Vagina (tissue), 2 donors: ENCODE measurements at regions not wholly inside any gene's neighbourhood (a gene's known extent, or its start where the extent isn't known, plus 50 kb on each side); places are given as distances from the start of the nearest gene placed in this dataset.

Source experiments
- DNase-seq, 2 donors: peaks; one replicate each; pipeline ENCODE4 v3.0.0-alpha.2; 2017; ENCODE audit errors: extremely low spot score in 2 of 2
- H3K27ac ChIP-seq: fragments of 200-600 bp; sonication (generic); one replicate; pipeline ENCODE4 v1.5.1; 2019
- H3K27me3 ChIP-seq: fragments of 200-600 bp; sonication (generic); one replicate; pipeline ENCODE4 v1.5.1; 2019
- H3K36me3 ChIP-seq, 2 donors: fragments of 200-600 bp; sonication (generic); one replicate each; pipeline ENCODE4 v1.5.1; 2017 to 2019
- H3K4me1 ChIP-seq: fragments of 200-600 bp; sonication (generic); one replicate; pipeline ENCODE4 v1.5.1; 2019
- H3K4me3 ChIP-seq, 2 donors: fragments of 200-600 bp; sonication (generic); 1 replicate in 1 of 2; 2 replicates in 1 of 2; pipeline ENCODE4 v1.5.1; 2016 to 2019
- H3K9me3 ChIP-seq: fragments of 200-600 bp; sonication (generic); one replicate; pipeline ENCODE4 v1.5.1; 2019
- CTCF ChIP-seq, 3 experiments: fragments of 450-650 bp in 2 of 3; fragments of 200-600 bp in 1 of 3; sonication (generic) in 1 of 3; IDR thresholded peaks; one replicate each; pipeline ENCODE4 v1.5.1; 2017 to 2019; ENCODE audit warnings: antibody characterized with exemption in 3 of 3, mild to moderate bottlenecking in 2 of 3, moderate library complexity in 2 of 3
- POLR2A ChIP-seq, 2 donors: fragments of 450-650 bp; IDR thresholded peaks; one replicate each; pipeline ENCODE4 v1.6.1; 2017; ENCODE audit warnings: antibody characterized with exemption in 2 of 2, mild to moderate bottlenecking in 2 of 2, moderate library complexity in 2 of 2
- POLR2AphosphoS5 ChIP-seq, 2 donors: sonication (generic); formaldehyde crosslinking; IDR thresholded peaks; one replicate each; pipeline ENCODE4 v1.9.0; 2017; ENCODE audit warnings: antibody characterized with exemption in 2 of 2, mild to moderate bottlenecking in 2 of 2, low read depth in 1 of 2; ENCODE audit not compliant: insufficient read depth in 1 of 2
- intact Hi-C: fragments of 100-400 bp; cut with DNase I; formaldehyde crosslinking; loops from one replicate; pipeline ENCODE4 v1.15.1; 2023

- H3K4me3 ChIP-seq = no peak overlapping the region
- intact Hi-C loops = no loop called here
- no peaks in the 10 kb centered on the region for H3K36me3 ChIP-seq
- H3K9me3 ChIP-seq = peaks cover 3% of the 10 kb centered on the region
- H3K27me3 ChIP-seq = no peaks in the 10 kb centered on the region
- no peak overlapping the region for H3K27ac ChIP-seq
- TF ChIP-seq POLR2A (IDR thresholded peaks at IDR 0.05) (no peak), POLR2AphosphoS5 (IDR thresholded peaks at IDR 0.05; ENCODE audit: insufficient read depth in 1 of 2, low read depth in 1 of 2) (no peak), CTCF (IDR thresholded peaks at IDR 0.05) (no peak)
- DNase-seq = no peak
- no peaks in the 10 kb centered on the region for H3K4me1 ChIP-seq
Observed at GRCh38 chr18:29434650-29435049, 1257.7 kb upstream of the CDH2 start.

DNA sequence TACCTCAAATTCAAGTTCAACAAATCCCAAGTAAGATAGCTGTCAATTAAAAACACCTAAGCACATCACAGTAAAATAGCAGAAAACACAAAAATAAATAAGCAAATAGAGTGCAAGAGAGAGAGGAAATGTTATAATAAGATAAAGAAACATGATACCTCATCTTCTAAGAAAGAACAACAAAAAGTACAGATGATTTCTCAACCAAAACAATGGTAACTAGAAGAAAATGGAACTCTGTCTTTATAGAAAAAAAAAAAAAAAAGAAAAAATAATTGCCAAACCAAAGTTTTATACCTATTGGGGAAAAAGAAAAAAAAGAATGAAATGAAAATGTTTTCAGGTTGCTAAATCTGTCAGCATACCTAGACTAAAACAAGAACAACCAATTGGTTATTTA lies 1253.5 kb upstream of the CDH2 start:
- Histone ChIP-seq H3K27ac (no peak overlapping the region), H3K36me3 (no peaks in the 10 kb centered on the region), H3K9me3 (peaks cover 3% of the 10 kb centered on the region), H3K27me3 (no peaks in the 10 kb centered on the region), H3K4me1 (no peaks in the 10 kb centered on the region), H3K4me3 (no peak overlapping the region)
- intact Hi-C loops = no loop called here
- no peak for DNase-seq
- TF ChIP-seq POLR2A (IDR thresholded peaks at IDR 0.05) (no peak), CTCF (IDR thresholded peaks at IDR 0.05) (no peak), POLR2AphosphoS5 (IDR thresholded peaks at IDR 0.05; ENCODE audit: insufficient read depth in 1 of 2, low read depth in 1 of 2) (no peak)

DNA sequence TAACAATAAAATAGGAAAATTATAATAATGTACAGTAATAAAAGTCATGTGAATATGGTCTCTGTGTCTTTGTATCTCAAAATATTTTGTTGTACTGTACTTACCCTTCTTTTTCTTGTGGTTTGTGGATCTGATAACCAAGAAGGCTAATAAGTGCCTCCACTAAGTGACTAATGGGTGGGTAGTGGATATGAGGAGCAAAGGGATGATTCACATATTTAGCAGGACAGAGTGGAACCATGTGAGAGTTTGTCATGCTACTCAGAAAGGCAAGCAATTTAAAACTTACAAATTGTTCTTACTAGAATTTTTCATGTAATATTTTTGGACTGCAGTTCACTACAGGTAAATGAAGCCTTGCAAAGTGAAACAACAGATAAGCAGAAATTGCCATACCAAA lies 1241.2 kb upstream of the CDH2 start:
- TF ChIP-seq CTCF (IDR thresholded peaks at IDR 0.05) = no peak
- no peak for TF ChIP-seq POLR2A (IDR thresholded peaks at IDR 0.05)
- no peak for TF ChIP-seq POLR2AphosphoS5 (IDR thresholded peaks at IDR 0.05; ENCODE audit: insufficient read depth in 1 of 2, low read depth in 1 of 2)
- DNase-seq = no peak
- no peaks in the 10 kb centered on the region for H3K9me3 ChIP-seq

DNA sequence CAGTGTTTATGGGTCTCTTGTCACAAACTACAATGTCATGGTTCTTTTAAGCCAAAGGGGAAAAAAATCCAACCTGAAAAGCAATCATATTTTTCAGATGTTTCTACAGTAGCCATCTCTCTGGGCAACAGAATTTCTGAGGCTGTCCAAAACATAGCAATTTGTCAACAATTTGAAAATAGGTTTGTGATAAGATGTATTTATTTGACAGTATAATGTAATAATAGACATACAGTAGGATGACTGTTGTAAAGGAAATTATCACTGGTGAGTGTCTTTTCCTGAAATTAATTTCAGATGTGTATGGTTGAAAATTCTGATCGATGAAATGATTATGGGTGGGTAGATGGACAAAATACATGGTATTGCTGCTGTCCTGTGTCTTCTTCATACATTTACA lies 1230.1 kb upstream of the CDH2 start:
- H3K27me3 ChIP-seq = no peaks in the 10 kb centered on the region
- H3K4me1 ChIP-seq = no peaks in the 10 kb centered on the region
- DNase-seq = no peak
- TF ChIP-seq CTCF (IDR thresholded peaks at IDR 0.05) (no peak), POLR2A (IDR thresholded peaks at IDR 0.05) (no peak), POLR2AphosphoS5 (IDR thresholded peaks at IDR 0.05; ENCODE audit: insufficient read depth in 1 of 2, low read depth in 1 of 2) (no peak)
- H3K4me3 ChIP-seq = no peak overlapping the region
- no peaks in the 10 kb centered on the region for H3K36me3 ChIP-seq
- H3K9me3 ChIP-seq = no peaks in the 10 kb centered on the region
- H3K27ac ChIP-seq = no peak overlapping the region
- intact Hi-C loops = no loop called here

More for the DNA sequence above, 1241.2 kb upstream of the CDH2 start:
- Histone ChIP-seq H3K4me3 (no peak overlapping the region), H3K36me3 (no peaks in the 10 kb centered on the region), H3K27me3 (no peaks in the 10 kb centered on the region), H3K27ac (no peak overlapping the region), H3K4me1 (no peaks in the 10 kb centered on the region)
- intact Hi-C loops = no loop called here

DNA sequence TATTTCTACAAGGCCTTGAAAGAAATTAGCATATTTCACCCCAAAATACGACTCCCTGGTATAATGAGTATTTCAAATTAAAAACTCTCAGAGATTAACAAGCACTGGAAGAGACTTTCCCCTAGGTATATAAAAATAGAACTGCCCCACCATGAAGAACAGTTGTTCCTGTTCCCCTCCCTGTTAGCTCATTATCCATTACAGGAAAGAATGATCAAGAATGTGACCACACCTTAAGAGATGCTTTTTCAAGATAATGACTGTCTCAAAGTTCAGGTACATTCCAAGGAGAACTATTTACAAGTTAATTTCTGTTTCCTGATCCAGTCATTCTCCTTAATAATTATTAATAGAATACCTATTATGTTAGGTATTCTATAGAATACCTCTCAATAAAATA lies 1220.6 kb upstream of the CDH2 start:
- no peaks in the 10 kb centered on the region for H3K4me1 ChIP-seq

More for the DNA sequence above, 1220.6 kb upstream of the CDH2 start:
- no peak for DNase-seq
- no peak for TF ChIP-seq POLR2A (IDR thresholded peaks at IDR 0.05)
- TF ChIP-seq CTCF (IDR thresholded peaks at IDR 0.05) = no peak
- H3K27me3 ChIP-seq = no peaks in the 10 kb centered on the region
- H3K9me3 ChIP-seq = no peaks in the 10 kb centered on the region
- no peaks in the 10 kb centered on the region for H3K36me3 ChIP-seq
- H3K27ac ChIP-seq = no peak overlapping the region
- intact Hi-C loops = no loop called here
- no peak overlapping the region for H3K4me3 ChIP-seq
